HEK293 (cell line): ENCODE measurements at regions not wholly inside any gene's neighbourhood (a gene's known extent, or its start where the extent isn't known, plus 50 kb on each side); places are given as distances from the start of the nearest gene placed in this dataset.

ENCODE experiments used
- CTCF ChIP-seq: fragments of 450-650 bp; formaldehyde crosslinking; IDR thresholded peaks from 2 replicates; pipeline ENCODE4 v1.5.1; 2016; ENCODE audit warnings: missing biosample characterization, missing genetic modification characterization
- SCRT1 ChIP-seq: fragments of 450-650 bp; formaldehyde crosslinking; IDR thresholded peaks from 2 replicates; pipeline ENCODE4 v1.5.1; 2016; ENCODE audit warnings: missing biosample characterization, missing genetic modification characterization, borderline replicate concordance
- YY1 ChIP-seq: fragments of 450-650 bp; formaldehyde crosslinking; IDR thresholded peaks from 2 replicates; pipeline ENCODE4 v1.5.1; 2018; ENCODE audit warnings: missing biosample characterization, missing genetic modification characterization
- ZBTB21 ChIP-seq: fragments of 450-650 bp; formaldehyde crosslinking; IDR thresholded peaks from 2 replicates; pipeline ENCODE4 v1.5.1; 2017; ENCODE audit warnings: missing biosample characterization, missing genetic modification characterization
- ZNF514 ChIP-seq: fragments of 450-650 bp; formaldehyde crosslinking; IDR thresholded peaks from 2 replicates; pipeline ENCODE4 v1.5.1; 2016; ENCODE audit warnings: missing biosample characterization, missing genetic modification characterization
- ZNF830 ChIP-seq: fragments of 450-650 bp; IDR thresholded peaks from 2 replicates; pipeline ENCODE4 v1.5.0; 2018; ENCODE audit warnings: missing biosample characterization, missing genetic modification characterization, low read depth, mild to moderate bottlenecking, moderate library complexity
- ZXDB ChIP-seq: fragments of 450-650 bp; formaldehyde crosslinking; IDR thresholded peaks from 2 replicates; pipeline ENCODE4 v1.5.1; 2016; ENCODE audit warnings: missing biosample characterization, missing genetic modification characterization
- TF ChIP-seq, protein P1 (sequence below): fragments of 450-650 bp; formaldehyde crosslinking; IDR thresholded peaks from 2 replicates; pipeline ENCODE4 v1.5.1; 2016; ENCODE audit warnings: missing biosample characterization, missing genetic modification characterization, borderline replicate concordance

DNA sequence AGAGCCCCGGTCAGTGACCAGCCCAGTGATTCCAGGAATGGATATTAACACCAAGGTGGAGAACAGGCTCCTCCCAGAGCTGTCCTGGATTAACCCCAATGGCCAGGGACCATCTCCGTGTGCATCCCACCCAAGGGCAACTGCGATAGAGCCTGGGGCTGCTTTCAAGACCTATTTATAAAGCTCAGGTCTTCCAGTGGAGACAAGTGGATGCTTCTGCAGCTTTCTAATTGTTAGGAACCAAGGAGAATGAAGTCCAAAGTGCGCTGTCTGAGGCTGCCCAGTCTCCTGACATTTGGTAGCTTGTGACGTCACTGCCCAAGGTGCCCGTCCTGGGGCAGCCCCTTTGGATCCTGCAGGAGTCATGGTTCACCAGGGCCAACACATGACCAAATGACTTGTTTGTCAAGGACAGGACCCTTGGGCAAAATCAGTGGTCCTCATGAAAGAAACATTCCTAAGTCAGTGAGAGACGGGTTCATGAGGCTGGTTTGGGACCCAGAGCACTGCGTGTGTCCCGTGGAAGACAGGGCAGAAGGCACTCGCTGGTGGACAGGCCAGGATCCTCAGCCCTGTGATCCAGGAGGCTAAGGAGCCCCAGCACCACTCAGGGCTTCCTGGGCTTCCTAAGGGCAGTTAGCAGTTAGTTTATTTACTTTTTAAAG lies 174.9 kb downstream of the ANKRD60 start:
- TF ChIP-seq, protein P1, sequence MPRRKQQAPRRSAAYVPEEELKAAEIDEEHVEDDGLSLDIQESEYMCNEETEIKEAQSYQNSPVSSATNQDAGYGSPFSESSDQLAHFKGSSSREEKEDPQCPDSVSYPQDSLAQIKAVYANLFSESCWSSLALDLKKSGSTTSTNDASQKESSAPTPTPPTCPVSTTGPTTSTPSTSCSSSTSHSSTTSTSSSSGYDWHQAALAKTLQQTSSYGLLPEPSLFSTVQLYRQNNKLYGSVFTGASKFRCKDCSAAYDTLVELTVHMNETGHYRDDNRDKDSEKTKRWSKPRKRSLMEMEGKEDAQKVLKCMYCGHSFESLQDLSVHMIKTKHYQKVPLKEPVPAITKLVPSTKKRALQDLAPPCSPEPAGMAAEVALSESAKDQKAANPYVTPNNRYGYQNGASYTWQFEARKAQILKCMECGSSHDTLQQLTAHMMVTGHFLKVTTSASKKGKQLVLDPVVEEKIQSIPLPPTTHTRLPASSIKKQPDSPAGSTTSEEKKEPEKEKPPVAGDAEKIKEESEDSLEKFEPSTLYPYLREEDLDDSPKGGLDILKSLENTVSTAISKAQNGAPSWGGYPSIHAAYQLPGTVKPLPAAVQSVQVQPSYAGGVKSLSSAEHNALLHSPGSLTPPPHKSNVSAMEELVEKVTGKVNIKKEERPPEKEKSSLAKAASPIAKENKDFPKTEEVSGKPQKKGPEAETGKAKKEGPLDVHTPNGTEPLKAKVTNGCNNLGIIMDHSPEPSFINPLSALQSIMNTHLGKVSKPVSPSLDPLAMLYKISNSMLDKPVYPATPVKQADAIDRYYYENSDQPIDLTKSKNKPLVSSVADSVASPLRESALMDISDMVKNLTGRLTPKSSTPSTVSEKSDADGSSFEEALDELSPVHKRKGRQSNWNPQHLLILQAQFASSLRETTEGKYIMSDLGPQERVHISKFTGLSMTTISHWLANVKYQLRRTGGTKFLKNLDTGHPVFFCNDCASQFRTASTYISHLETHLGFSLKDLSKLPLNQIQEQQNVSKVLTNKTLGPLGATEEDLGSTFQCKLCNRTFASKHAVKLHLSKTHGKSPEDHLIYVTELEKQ (tag by site-specific recombination): no peak
- TF ChIP-seq SCRT1 (no peak), ZNF830 (tag by site-specific recombination) (no peak), CTCF (tag by site-specific recombination) (no peak), YY1 (no peak), ZXDB (tag by site-specific recombination) (no peak), ZBTB21 (tag by site-specific recombination) (no peak), ZNF514 (tag by site-specific recombination) (no peak)
